GM23248 (cell line): ENCODE measurements at regions not wholly inside any gene's neighbourhood (a gene's known extent, or its start where the extent isn't known, plus 50 kb on each side); places are given as distances from the start of the nearest gene placed in this dataset.

Experiments
- EZH2 ChIP-seq: fragments of 200-600 bp; sonication (generic); IDR thresholded peaks from 2 replicates; pipeline ENCODE4 v1.6.1; 2018; ENCODE audit warnings: antibody characterized with exemption, mild to moderate bottlenecking; ENCODE audit not compliant: insufficient read depth, poor library complexity, severe bottlenecking
- EZH2phosphoT487 ChIP-seq: fragments of 200-600 bp; sonication (generic); IDR thresholded peaks from 2 replicates; pipeline ENCODE4 v1.6.1; 2018; ENCODE audit warnings: antibody characterized with exemption, moderate library complexity, mild to moderate bottlenecking, low read depth; ENCODE audit not compliant: insufficient read depth

DNA sequence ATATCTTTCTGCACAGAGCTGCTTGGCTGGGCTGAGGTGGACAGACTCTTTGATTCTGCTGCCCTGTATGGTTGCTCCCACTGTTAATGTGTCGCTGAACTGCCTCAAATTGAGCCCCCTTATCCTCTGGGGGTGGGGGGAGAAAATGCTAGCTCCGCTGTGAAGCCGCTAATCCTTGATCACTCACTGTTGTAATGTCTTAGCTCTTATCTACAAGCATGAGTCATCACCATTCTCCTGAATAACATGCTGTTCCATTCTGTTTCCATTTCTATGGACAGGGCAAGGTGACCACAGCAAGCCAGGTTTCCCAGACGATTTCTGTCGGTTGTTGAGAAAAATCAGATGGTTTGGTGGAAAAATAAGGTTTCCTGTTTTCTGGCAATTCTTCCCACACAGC, 218.4 kb upstream of the GGTLC1 start:
- TF ChIP-seq EZH2phosphoT487 (no peak), EZH2 (no peak)
